Right lobe of liver (tissue), 4 donors: ENCODE measurements at regions not wholly inside any gene's neighbourhood (a gene's known extent, or its start where the extent isn't known, plus 50 kb on each side); places are given as distances from the start of the nearest gene placed in this dataset.

Source experiments
- CTCF ChIP-seq, 4 donors: fragments of 200-600 bp in 3 of 4; fragments of 450-650 bp in 1 of 4; IDR thresholded peaks; one replicate each; pipeline versions ENCODE4 v1.5.1 to v1.8.0; 2016 to 2022; ENCODE audit warnings: antibody characterized with exemption in 4 of 4, mild to moderate bottlenecking in 2 of 4
- POLR2A ChIP-seq: fragments of 450-650 bp; IDR thresholded peaks from one replicate; pipeline ENCODE4 v1.6.1; 2017; ENCODE audit warnings: antibody characterized with exemption, mild to moderate bottlenecking
- donor health status: DM: no; HTN: no; CAD: no.
- donor health status: DM: no; HTN: no; CAD: no.
- donor health status: DM: no; HTN: yes; CAD: no.

GRCh38 chrX:4243759-4244158 lies 530.3 kb upstream of the PRKX start:
- TF ChIP-seq POLR2A (no peak), CTCF (IDR thresholded peaks at IDR 0.05) (no peak)
